NCI-H2107 treated with DMSO at 0.1 percent for 48 hours (cell line): ENCODE measurements at regions not wholly inside any gene's neighbourhood (a gene's known extent, or its start where the extent isn't known, plus 50 kb on each side); places are given as distances from the start of the nearest gene placed in this dataset.
"Not testable (repeated sequence)": the region's sequence is repeated elsewhere in the genome, so short reads cannot be mapped to it uniquely, and the experiment has no call there.

Experiments used
- DNase-seq: peaks from one replicate; lab custom pipeline; 2025; ENCODE audit not compliant: unreplicated experiment; lab: John Stamatoyannopoulos, UW

- DNase-seq = no peak
These were observed 150.6 kb upstream of the MED14 start for GRCh38 chrX:40885989-40886388.

DNA sequence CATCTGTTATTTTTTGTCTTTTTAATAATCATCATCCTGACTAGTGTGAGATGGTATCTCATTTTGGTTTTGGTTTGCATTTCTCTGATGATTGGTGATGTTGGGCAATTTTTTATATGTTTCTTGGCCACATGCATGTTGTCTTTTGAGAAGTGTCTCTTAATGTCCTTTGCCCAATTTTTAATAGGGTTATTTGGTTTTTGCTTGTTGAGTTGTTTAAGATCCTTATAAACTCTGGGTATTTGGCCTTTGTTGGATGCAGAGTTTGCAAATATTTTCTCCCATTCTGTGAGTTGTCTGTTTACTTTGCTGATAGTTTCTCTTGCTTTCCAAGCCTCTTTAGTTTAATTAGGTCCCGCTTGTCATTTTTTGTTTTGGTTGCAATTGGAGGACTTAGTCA lies 152.1 kb upstream of the MED14 start:
- no peak for DNase-seq

GRCh38 chrX:40891798-40892197 lies 156.5 kb upstream of the MED14 start:
- DNase-seq = no peak

- no peak for DNase-seq
These were observed 158.0 kb upstream of the MED14 start for GRCh38 chrX:40893251-40893910.

DNA sequence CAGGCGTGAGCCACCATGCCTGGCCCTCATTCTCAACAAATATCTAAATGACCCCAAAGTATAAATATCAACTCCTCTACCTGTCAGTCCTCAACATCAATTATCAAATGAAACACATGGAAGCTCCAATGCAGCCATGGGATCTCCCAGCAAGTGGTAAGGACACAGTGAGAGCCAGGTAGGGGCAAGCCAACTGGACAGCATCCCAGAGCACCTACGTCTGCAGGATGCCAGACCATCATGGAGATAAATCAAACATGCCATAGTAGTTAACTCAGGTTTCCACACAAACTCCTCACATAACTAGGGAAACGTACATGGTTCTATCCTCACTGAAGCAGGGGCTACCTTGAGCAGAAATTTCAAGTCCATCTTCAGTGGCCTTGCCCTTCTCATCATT lies 159.9 kb upstream of the MED14 start:
- no peak for DNase-seq

- peak; percentile 92 for DNase-seq
These were observed 162.5 kb upstream of the MED14 start for GRCh38 chrX:40897718-40898270.

GRCh38 chrX:40904739-40905138 lies 169.4 kb upstream of the MED14 start:
- not testable (repeated sequence) for DNase-seq

GRCh38 chrX:40908026-40908425 lies 172.7 kb upstream of the MED14 start:
- DNase-seq = no peak

GRCh38 chrX:40908857-40909475 lies 173.6 kb upstream of the MED14 start:
- DNase-seq = no peak

GRCh38 chrX:40912166-40912565 lies 173.1 kb upstream of the USP9X start:
- peak; percentile 96 for DNase-seq

- peak; percentile 96 for DNase-seq
These were observed 172.7 kb upstream of the USP9X start for GRCh38 chrX:40912576-40912975.

DNA sequence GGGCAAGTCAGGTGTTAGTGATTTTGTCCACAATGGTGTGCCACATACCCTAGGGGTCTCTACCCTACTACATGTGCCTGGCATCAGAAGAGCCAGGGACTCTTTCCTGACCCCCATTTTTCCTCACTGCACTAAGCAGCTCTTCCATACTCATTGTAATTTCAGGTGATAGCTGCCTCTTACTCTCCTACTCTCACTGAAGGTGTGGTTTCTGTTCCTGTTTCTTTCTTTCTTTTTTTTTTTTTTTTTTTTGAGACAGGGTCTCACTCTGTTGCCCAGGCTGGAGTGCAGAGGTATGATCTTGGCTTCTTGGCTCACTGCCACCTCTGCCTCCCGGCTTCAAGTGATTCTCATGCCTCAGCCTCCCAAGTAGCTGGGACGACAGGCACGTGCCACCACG lies 164.9 kb upstream of the USP9X start:
- DNase-seq = no peak

DNA sequence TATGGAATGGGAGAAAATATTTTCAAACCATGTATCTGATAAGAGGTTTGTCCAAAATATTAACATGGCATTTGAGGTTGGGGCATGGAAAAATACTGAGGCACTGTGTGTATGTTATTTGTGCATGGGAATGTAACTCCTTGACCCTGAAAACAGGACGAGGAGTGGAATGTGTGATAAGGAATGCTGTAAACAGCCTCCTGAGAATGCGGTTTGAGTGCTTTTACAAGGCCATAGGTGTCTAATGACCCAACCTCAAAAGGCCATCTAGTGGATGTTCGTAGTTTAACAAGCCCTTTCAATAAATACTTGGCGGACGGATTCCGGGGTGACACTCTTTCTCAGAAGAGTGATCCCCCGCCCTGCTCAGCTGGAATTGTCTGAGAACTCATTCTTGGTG lies 162.9 kb upstream of the USP9X start:
- DNase-seq = no peak

GRCh38 chrX:40926739-40927427 lies 158.4 kb upstream of the USP9X start:
- DNase-seq = not testable (repeated sequence)

DNA sequence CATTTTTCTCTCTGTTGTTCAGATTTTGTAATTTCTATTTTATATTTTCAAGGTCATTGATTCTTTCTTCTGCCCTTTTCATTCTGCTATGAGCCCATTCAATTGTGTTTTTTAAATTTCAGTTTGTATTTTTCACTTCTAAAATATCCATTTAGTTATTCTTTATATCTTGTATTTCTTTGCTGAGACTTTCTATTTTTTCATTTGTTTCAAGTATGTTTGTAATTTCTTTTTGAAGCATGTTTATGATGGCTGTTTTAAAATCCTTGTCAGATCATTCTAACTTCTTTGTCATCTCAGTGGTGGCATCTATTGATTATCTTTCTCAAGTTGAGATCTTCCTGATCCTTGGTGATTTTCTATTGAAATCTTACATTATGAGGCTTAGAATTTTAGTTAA lies 157.2 kb upstream of the USP9X start:
- no peak for DNase-seq

- no peak for DNase-seq
These were observed 153.3 kb upstream of the USP9X start for GRCh38 chrX:40931921-40932320.

DNA sequence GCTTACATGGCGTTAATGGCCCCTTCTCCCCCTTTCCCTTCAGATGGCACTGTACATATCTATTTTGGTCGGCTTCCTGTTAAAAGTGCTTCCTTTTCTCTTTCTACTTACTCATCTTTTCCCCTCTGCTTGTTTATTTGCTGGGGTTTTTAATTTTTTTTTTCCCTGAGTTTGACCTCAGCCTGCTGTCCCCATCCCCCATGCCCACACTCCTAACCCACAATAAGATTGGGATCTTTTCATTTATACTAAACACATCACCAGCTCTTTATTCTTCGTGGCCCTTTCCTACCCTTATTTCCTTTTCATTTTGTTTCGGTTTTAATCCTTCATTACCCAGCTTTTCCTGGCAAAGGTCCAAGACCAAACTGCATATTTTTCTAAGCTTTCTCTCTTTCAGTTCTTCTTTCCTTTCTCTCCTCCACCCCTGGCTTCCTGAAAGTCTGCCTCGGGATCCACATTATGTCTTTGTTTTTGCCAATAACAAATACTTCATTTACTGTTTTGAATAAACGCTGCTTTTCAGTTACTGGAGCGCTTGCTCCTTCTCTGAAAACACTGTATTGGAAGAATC lies 152.0 kb upstream of the USP9X start:
- no peak for DNase-seq

DNA sequence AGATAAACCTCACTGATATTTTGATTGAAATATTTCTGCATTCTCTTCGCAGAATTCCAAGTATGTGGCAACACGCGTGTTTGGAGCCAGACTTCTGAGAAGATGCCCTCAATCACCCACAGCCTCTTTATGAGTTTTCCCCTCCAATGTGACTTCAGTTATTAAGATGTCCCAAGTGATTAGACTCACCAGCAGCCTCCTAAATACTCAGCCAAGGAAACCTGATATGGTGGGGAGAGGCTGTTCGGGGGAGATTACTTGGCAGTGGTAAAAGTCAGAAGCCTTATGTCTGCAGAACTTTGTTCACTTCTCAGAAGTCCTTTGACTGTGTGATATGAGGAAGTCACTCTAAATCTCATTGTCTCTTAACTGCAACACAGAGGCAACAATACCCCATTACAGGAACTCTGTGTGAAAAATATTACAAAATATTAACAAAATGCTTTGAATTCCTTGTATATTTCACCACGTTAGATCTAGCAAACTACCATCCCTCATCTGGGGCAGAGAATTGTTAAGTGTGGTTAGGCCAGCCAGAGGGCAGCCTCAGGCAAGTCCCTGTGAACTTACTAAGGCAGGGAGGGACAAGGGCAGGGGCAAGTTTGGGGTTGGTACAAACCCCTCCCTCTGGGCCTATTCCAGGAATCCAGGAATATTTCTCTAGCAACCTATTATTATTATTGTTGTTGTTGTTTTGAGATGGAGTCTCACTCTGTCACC lies 151.4 kb upstream of the USP9X start:
- no peak for DNase-seq

DNA sequence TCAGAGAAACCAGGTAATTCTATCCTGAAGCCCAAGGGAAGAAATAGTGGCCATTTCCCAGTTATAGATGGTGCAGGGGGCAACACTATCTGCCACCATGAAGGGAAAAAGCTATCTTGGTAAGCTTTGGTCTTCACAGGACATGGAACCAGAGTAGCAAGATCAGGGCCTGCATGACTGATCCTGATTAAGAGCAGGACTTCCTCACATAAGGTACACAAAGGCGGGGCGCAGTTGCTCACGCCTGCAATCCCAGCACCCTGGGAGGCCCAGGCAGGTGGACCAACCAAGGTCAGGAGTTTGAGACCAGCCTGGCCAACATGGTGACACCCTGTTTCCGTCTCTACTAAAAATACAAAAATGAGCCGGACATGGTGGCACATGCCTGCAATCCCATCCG lies 148.4 kb upstream of the USP9X start:
- DNase-seq = no peak

- no peak for DNase-seq
These were observed 146.8 kb upstream of the USP9X start for GRCh38 chrX:40938423-40938822.

DNA sequence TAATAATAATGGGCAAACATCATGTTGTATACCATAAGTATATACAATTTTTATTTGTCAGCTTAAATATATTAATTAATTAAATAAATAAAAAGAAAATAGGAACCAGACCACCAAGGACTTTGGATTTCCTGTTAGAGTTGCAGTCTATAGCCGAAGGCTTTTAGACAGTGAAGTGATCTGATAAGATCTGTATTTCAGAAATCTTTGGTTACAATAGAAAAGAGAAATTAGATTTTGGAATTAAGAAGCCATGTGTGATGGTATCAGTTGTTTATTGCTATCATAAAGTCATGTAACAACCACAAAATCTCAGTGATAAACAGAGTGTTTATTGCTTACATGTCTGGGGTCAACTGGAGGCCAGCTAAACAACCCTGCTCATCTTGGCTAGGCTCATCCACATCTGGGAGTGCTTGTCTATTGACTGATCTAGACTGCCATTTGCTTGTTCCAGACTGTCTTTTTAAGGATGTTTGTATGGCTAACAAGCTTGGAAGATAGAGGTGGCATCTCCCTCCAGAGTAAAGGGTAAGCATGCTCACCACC lies 142.1 kb upstream of the USP9X start:
- no peak for DNase-seq
